Stomach (tissue), 8 donors: ENCODE measurements at regions not wholly inside any gene's neighbourhood (a gene's known extent, or its start where the extent isn't known, plus 50 kb on each side); places are given as distances from the start of the nearest gene placed in this dataset.

Experiments used
- DNase-seq, 2 donors: peaks; one replicate each; pipeline versions ENCODE4 v3.0.0 to v3.0.0-alpha.2; 2013 to 2019
- H3K27ac ChIP-seq, 5 donors: fragments of 200-600 bp in 4 of 5; sonication (generic) in 4 of 5; one replicate each; pipeline ENCODE4 v1.5.1; 2013 to 2019; ENCODE audit warnings: mild to moderate bottlenecking in 1 of 5, moderate library complexity in 1 of 5
- H3K27me3 ChIP-seq, 3 donors: fragments of 200-600 bp; sonication (generic); one replicate each; pipeline ENCODE4 v1.5.1; 2017 to 2019; ENCODE audit warnings: mixed run types in 1 of 3
- H3K36me3 ChIP-seq, 4 donors: fragments of 200-600 bp; sonication (generic); 1 replicate in 3 of 4; 2 replicates in 1 of 4; pipeline ENCODE4 v1.5.1; 2016 to 2019
- H3K4me1 ChIP-seq, 4 donors: fragments of 200-600 bp; sonication (generic); one replicate each; pipeline ENCODE4 v1.5.1; 2016 to 2019
- H3K4me3 ChIP-seq, 4 donors: fragments of 200-600 bp; sonication (generic) in 3 of 4; one replicate each; pipeline ENCODE4 v1.5.1; 2016 to 2019; ENCODE audit warnings: mild to moderate bottlenecking in 1 of 4
- H3K9me3 ChIP-seq, 4 donors: fragments of 200-600 bp; sonication (generic); one replicate each; pipeline ENCODE4 v1.5.1; 2016 to 2019
- EP300 ChIP-seq: sonication (generic); formaldehyde crosslinking; IDR thresholded peaks from one replicate; pipeline ENCODE4 v1.6.1; 2017; ENCODE audit warnings: antibody characterized with exemption
- POLR2A ChIP-seq, 4 donors: fragments of 450-650 bp; IDR thresholded peaks; one replicate each; pipeline ENCODE4 v1.6.1; 2016; ENCODE audit warnings: antibody characterized with exemption in 4 of 4, control low read depth in 2 of 4, mild to moderate bottlenecking in 1 of 4, moderate library complexity in 1 of 4
- POLR2AphosphoS5 ChIP-seq, 3 donors: sonication (generic); formaldehyde crosslinking; IDR thresholded peaks; one replicate each; pipeline ENCODE4 v1.6.1; 2016; ENCODE audit warnings: antibody characterized with exemption in 3 of 3
- WGBS, 5 donors: extraction: QIAGEN DNeasy Blood & Tissue Kit in 3 of 5; methylation state at CpG; one replicate each; pipeline versions ENCODE4 v1.1.5 to v1.1.7; 2013 to 2018; 5-methylcytosine and 5-hydroxymethylcytosine counted together
- intact Hi-C: fragments of 100-400 bp; cut with DNase I; formaldehyde crosslinking; loops from one replicate; pipeline ENCODE4 v1.15.1; 2023; ENCODE audit warnings: low total_unique reads
- TF ChIP-seq, protein P1 (sequence below), 7 experiments: fragments of 450-650 bp in 4 of 7; fragments of 200-600 bp in 3 of 7; sonication (generic) in 3 of 7; IDR thresholded peaks; one replicate each; pipeline ENCODE4 v1.5.1; 2016 to 2019; ENCODE audit warnings: antibody characterized with exemption in 7 of 7, control low read depth in 2 of 7, mild to moderate bottlenecking in 1 of 7
- donor health status: healthy with polysubstance abuse.
- donor health status: Bipolar disorder and iron deficiency.
- donor health status: healthy.

DNA sequence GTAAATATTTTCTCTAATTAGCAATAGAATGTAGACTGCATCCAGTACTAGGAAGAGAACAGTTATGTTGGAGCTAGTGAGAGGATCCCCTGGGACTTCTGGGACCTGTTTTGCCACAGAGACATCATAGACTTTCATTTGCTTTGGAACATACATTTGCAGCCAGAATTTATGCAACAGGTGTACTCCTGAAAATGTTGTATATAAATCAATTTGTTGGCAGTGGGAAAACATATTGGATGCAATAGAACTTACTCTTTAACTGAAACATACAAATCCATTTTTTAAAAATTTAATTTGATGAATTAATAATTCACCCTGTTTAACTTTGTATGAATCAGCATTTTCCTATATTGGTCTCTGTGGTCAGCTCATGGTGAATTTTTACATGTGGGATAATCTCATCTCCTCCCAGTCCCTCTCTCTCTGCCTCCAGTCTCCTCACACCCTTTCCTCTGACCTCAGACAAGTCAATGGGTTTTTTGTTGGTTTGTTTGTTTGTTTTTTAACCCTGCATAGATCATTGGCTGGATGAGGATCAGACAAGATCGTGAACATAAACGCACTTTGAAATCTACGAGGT is 263.0 kb downstream of the LPIN1 start:
- Histone ChIP-seq H3K4me3 (no peak overlapping the region), H3K4me1 (peaks cover 0 to 18% (median 10%) of the 10 kb centered on the region in 4 donors), H3K27me3 (no peaks in the 10 kb centered on the region), H3K9me3 (no peaks in the 10 kb centered on the region), H3K36me3 (no peaks in the 10 kb centered on the region), H3K27ac (no peak overlapping the region)
- intact Hi-C loops: no loop called here
- 80 to 89% (median 85%) methylated on average over 3 of the region's 3 CpGs for WGBS, 5 donors
- no peak for TF ChIP-seq POLR2AphosphoS5 (IDR thresholded peaks at IDR 0.05)
- no peak for TF ChIP-seq EP300
- TF ChIP-seq, protein P1, sequence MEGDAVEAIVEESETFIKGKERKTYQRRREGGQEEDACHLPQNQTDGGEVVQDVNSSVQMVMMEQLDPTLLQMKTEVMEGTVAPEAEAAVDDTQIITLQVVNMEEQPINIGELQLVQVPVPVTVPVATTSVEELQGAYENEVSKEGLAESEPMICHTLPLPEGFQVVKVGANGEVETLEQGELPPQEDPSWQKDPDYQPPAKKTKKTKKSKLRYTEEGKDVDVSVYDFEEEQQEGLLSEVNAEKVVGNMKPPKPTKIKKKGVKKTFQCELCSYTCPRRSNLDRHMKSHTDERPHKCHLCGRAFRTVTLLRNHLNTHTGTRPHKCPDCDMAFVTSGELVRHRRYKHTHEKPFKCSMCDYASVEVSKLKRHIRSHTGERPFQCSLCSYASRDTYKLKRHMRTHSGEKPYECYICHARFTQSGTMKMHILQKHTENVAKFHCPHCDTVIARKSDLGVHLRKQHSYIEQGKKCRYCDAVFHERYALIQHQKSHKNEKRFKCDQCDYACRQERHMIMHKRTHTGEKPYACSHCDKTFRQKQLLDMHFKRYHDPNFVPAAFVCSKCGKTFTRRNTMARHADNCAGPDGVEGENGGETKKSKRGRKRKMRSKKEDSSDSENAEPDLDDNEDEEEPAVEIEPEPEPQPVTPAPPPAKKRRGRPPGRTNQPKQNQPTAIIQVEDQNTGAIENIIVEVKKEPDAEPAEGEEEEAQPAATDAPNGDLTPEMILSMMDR (IDR thresholded peaks at IDR 0.05): no peak
- TF ChIP-seq POLR2A (IDR thresholded peaks at IDR 0.05): no peak
- no peak for DNase-seq

DNA sequence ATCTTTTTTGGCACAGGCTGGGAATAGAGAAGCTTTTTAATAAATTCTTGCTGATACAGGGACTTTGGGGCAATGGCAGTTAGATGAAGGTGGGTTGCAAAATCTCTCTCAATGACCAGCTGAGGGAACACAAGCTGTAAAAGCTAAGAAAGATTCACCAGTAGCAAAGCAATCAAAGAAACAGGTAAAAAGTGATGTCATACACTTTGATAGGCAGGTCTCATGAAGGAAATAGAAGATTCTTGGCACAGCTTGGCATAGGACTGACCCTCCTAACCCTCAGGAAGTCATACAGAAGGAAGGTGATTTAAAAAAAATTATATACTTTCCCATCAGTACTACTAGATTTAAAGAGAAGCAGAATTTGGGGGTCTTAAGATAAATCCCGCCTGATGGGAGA is 263.6 kb downstream of the LPIN1 start:
- intact Hi-C loops: no loop called here
- DNase-seq: no peak
- no peaks in the 10 kb centered on the region for H3K27me3 ChIP-seq
- TF ChIP-seq POLR2AphosphoS5 (IDR thresholded peaks at IDR 0.05): no peak
- TF ChIP-seq EP300: no peak
- TF ChIP-seq, protein P1 (IDR thresholded peaks at IDR 0.05): no peak
- no peak for TF ChIP-seq POLR2A (IDR thresholded peaks at IDR 0.05)
- H3K4me1 ChIP-seq: peaks cover 0 to 19% (median 11%) of the 10 kb centered on the region in 4 donors
- no peak overlapping the region for H3K27ac ChIP-seq
- no peaks in the 10 kb centered on the region for H3K9me3 ChIP-seq
- WGBS, 5 donors: 88 to 100% (median 100%) methylated on average over 1 of the region's 1 CpG
- H3K4me3 ChIP-seq: no peak overlapping the region
- no peaks in the 10 kb centered on the region for H3K36me3 ChIP-seq

DNA sequence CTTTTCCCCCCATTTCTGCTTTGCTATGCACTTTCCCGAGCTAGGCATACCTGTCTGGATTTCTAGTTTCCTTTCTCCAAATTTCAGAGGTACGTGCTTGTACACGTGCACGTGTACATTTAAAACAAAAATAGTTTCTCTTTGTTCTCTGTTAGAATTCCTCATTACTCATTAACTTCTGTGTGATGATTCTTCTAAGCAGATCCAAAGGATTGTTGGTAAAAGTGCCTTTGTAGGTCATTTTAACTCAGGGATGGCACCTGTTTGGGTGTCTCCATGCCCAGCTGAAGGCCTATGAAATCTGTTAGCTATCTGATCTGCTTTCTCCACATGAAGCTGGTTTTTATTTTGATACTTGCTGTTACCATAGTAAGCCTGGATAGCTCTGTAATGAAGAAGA is 264.3 kb downstream of the LPIN1 start:
- TF ChIP-seq POLR2AphosphoS5 (IDR thresholded peaks at IDR 0.05) (no peak), POLR2A (IDR thresholded peaks at IDR 0.05) (no peak), EP300 (no peak)
- TF ChIP-seq, protein P1 (IDR thresholded peaks at IDR 0.05): no peak
- Histone ChIP-seq H3K4me1 (peaks cover 0 to 13% (median 9%) of the 10 kb centered on the region in 4 donors), H3K27ac (no peak overlapping the region), H3K36me3 (no peaks in the 10 kb centered on the region), H3K9me3 (no peaks in the 10 kb centered on the region), H3K4me3 (no peak overlapping the region), H3K27me3 (no peaks in the 10 kb centered on the region)
- DNase-seq: no peak
- WGBS, 5 donors: 20 to 63% (median 54%) methylated on average over 4 of the region's 4 CpGs
- intact Hi-C loops: no loop called here

DNA sequence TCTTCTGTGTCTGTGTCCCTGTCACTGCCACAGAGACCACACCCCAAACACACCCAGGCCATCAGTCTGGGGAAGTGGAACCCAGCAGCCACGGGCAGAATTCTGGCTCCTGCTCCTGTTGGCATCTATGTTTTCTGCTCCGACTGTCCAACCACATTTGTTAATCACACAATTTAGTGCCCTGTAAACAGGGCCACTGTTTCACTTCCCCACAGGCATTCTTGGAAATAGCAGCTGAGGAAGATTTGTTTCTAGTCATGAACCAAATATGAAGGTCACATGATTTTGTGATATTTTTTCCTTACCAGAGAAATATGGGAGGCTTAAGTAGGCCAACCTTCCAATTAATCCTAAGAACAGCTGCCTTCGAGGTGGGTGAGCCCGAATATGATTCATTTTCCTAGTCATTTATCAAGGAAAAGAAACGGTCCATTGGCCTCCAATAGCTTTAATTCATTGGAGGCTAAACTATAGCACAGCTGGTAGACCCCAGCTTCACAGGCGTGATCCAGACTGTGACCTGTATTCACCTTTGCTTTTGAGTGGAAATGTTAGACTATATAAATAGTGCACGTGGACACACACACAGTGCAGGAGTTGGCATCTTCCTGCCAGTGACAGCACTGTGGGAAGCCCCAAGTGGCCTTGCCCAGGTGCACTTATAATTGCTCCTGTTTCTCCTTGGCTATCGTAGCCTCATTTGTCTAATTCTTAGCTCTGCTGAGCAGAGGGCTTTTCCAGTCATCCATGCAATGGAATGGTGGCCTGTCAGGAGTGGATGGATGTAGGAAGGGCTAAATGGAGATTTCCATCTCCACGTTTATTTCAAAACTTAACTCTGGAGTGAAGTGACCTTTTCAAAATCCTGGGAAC is 267.9 kb downstream of the LPIN1 start:
- H3K27ac ChIP-seq: no peak overlapping the region
- DNase-seq: no peak
- intact Hi-C loops: no loop called here
- no peak overlapping the region for H3K4me3 ChIP-seq
- no peaks in the 10 kb centered on the region for H3K27me3 ChIP-seq
- H3K36me3 ChIP-seq: no peaks in the 10 kb centered on the region
- H3K4me1 ChIP-seq: peaks cover 0 to 7% (median 3%) of the 10 kb centered on the region in 4 donors
- 48 to 80% (median 65%) methylated on average over 9 of the region's 9 CpGs for WGBS, 5 donors
- no peak for TF ChIP-seq POLR2A (IDR thresholded peaks at IDR 0.05)
- TF ChIP-seq, protein P1 (IDR thresholded peaks at IDR 0.05): no peak
- TF ChIP-seq POLR2AphosphoS5 (IDR thresholded peaks at IDR 0.05): no peak
- TF ChIP-seq EP300: no peak
- peaks cover 0 to under 1% (median 0%) of the 10 kb centered on the region in 4 donors for H3K9me3 ChIP-seq
